Occipital lobe (tissue), 1 donor: ENCODE measurements at regions not wholly inside any gene's neighbourhood (a gene's known extent, or its start where the extent isn't known, plus 50 kb on each side); places are given as distances from the start of the nearest gene placed in this dataset.

ENCODE experiments used
- DNase-seq: peaks from one replicate; lab custom pipeline; 2025; lab: John Stamatoyannopoulos, UW

- DNase-seq: no peak
Measured at GRCh38 chr16:51349626-51350025, 198.6 kb upstream of the SALL1 start.

- DNase-seq: no peak
Measured at GRCh38 chr16:51343411-51343810, 192.3 kb upstream of the SALL1 start.

GRCh38 chr16:51341204-51341603, 190.1 kb upstream of the SALL1 start:
- DNase-seq: no peak

GRCh38 chr16:51337662-51338061, 186.6 kb upstream of the SALL1 start:
- no peak for DNase-seq

GRCh38 chr16:51328733-51329132, 177.7 kb upstream of the SALL1 start:
- no peak for DNase-seq

- DNase-seq: no peak
Measured at GRCh38 chr16:51327001-51327400, 175.9 kb upstream of the SALL1 start.

- DNase-seq: peak; percentile 4
Measured at GRCh38 chr16:51326131-51326856, 175.2 kb upstream of the SALL1 start.

GRCh38 chr16:51321251-51321650, 170.2 kb upstream of the SALL1 start:
- no peak for DNase-seq

GRCh38 chr16:51317575-51317974, 166.5 kb upstream of the SALL1 start:
- DNase-seq: no peak

- DNase-seq: no peak
Measured at GRCh38 chr16:51313198-51313597, 162.1 kb upstream of the SALL1 start.

GRCh38 chr16:51312363-51313150, 161.5 kb upstream of the SALL1 start:
- DNase-seq: no peak

GRCh38 chr16:51310159-51310558, 159.1 kb upstream of the SALL1 start:
- no peak for DNase-seq

GRCh38 chr16:51306886-51307595, 156.0 kb upstream of the SALL1 start:
- no peak for DNase-seq

- DNase-seq: no peak
Measured at GRCh38 chr16:51306116-51306515, 155.0 kb upstream of the SALL1 start.

- no peak for DNase-seq
Measured at GRCh38 chr16:51305337-51305736, 154.3 kb upstream of the SALL1 start.

GRCh38 chr16:51302042-51302441, 151.0 kb upstream of the SALL1 start:
- DNase-seq: no peak

- DNase-seq: no peak
Measured at GRCh38 chr16:51298800-51299199, 147.7 kb upstream of the SALL1 start.

GRCh38 chr16:51290442-51291285, 139.6 kb upstream of the SALL1 start:
- DNase-seq: no peak

- no peak for DNase-seq
Measured at GRCh38 chr16:51289336-51289735, 138.3 kb upstream of the SALL1 start.

GRCh38 chr16:51287121-51287755, 136.2 kb upstream of the SALL1 start:
- no peak for DNase-seq

GRCh38 chr16:51286272-51286671, 135.2 kb upstream of the SALL1 start:
- no peak for DNase-seq
